Motor neuron (in vitro differentiated cells): ENCODE measurements at regions not wholly inside any gene's neighbourhood (a gene's known extent, or its start where the extent isn't known, plus 50 kb on each side); places are given as distances from the start of the nearest gene placed in this dataset.

ENCODE experiments used
- ATAC-seq, 8 experiments: fragments of 200-7000 bp; cut with Tn5 transposase; replicated peaks in 6 of 8; 2 replicates each; pipeline ENCODE4 v1.8.0; 2021; ENCODE audit warnings: mild to moderate bottlenecking in 8 of 8, moderate library complexity in 8 of 8
- H3K27ac ChIP-seq, 2 donors: fragments of 250-450 bp; sonication (Bioruptor Pico); 2 replicates each; pipeline ENCODE4 v1.9.0; 2021; ENCODE audit warnings: antibody characterized with exemption in 2 of 2, mild to moderate bottlenecking in 2 of 2, moderate library complexity in 1 of 2
- H3K4me1 ChIP-seq, 2 donors: fragments of 250-450 bp; sonication (Bioruptor Pico); replicated peaks in 1 of 2; 2 replicates each; pipeline ENCODE4 v1.6.1; 2021; ENCODE audit warnings: antibody characterized with exemption in 2 of 2, mild to moderate bottlenecking in 2 of 2, moderate library complexity in 1 of 2
- H3K4me3 ChIP-seq, 5 donors: fragments of 250-450 bp; sonication (Bioruptor Pico); 2 replicates each; pipeline ENCODE4 v1.9.0; 2021; ENCODE audit warnings: antibody characterized with exemption in 5 of 5, mild to moderate bottlenecking in 5 of 5, moderate library complexity in 4 of 5
- WGBS, 10 experiments: fragments of 450-650 bp; shearing (Covaris generic); methylation state at CpG; one replicate each; pipeline ENCODE4 v1.0.0; 2022; 5-methylcytosine and 5-hydroxymethylcytosine counted together
- in situ Hi-C, 9 experiments: fragments of 400-800 bp; cut with MboI; loops; one replicate each; pipeline ENCODE4 v1.15.0; 2021; ENCODE audit warnings: low sequenced_read_pairs in 9 of 9, low pct_unique_long_range_greater_than_20kb in 2 of 9; ENCODE audit not compliant: unreplicated experiment in 9 of 9

DNA sequence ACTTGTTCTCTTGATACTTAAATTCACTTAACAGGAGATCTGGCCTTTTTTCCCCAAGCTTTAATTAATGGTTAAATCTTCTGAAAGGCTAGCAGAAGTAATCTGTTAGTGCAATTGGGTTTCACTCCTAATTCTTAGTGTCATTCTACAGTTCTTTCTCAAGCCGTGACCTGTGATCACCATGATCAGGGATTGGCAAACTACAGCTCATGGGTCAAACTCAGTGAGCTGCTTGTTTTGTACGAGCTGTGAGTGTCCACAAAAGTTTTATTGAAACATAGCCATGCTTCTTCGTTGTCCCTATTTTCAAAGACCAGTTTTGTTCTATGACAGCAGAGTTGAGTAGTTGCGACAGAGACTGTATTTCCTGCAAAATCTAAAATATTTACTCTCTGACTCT is 109.4 kb upstream of the KCNJ15 start:
- ATAC-seq: no peak
- in situ Hi-C loops: no loop called here
- H3K4me1 ChIP-seq: no peaks in the 10 kb centered on the region
- no peak overlapping the region for H3K27ac ChIP-seq
- WGBS, 10 experiments: 48 to 90% (median 74%) methylated on average over 1 to 4 of the region's 4 CpGs
- no peak overlapping the region for H3K4me3 ChIP-seq

DNA sequence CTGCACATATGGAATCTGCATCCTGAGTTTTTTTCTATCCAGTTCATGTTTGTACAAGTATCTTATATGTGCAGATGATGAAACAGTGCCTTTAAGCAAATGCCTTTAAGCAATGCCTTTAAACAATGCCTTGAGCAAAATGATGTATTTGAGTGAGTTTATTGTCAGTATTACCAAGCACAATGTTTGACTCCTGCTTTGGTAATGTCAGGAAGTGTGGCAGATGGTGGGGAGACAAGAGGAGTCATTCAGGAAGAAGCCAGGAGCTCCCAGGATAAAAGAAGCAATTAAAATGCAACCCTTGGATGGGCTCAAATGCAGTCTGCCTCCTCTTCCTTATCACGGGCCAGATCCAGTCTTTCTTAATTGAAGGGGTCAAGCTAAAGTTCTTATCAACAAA is 108.7 kb upstream of the KCNJ15 start:
- H3K4me3 ChIP-seq: no peak overlapping the region
- ATAC-seq: peak in 1 of 8 experiments; percentile 31
- WGBS, 10 experiments: 0 to 67% (median 17%) methylated on average over 1 of the region's 1 CpG; no CpG with 5 or more reads in 4 of the 10 experiments
- in situ Hi-C loops: no loop called here
- no peaks in the 10 kb centered on the region for H3K4me1 ChIP-seq
- no peak overlapping the region for H3K27ac ChIP-seq

DNA sequence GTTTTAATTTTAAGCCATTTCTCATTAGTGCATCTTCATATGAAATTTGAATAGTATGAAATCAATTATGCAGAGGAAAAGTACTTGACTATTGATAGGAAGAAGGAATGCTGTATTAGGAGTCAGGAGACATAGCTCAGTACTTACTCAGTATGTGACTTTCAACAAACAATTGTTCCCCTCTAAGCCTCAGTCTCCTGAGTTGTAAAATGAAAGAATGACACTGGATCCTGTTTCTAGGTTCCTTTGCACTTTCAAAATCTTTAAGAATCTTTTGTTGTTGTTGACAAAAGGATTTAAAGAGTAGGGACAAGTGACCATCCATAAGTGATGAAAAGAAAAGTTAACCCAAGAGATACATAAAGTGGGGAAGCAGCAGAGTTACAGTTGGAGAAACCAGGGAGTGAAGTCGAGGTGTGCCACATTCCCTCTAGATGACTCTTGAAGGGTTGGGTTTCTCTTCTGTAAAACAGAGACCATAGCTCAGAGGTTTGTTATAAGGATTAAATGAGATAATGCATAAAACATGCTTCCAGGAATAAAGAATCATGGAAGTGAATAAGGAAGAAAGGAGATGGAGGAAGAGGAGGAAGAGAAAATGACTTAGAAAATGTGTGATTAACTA is 105.7 kb upstream of the KCNJ15 start:
- WGBS, 10 experiments: 0 to 86% (median 57%) methylated on average over 1 of the region's 1 CpG; no CpG with 5 or more reads in 1 of the 10 experiments
- Histone ChIP-seq H3K4me1 (no peaks in the 10 kb centered on the region), H3K27ac (no peak overlapping the region), H3K4me3 (no peak overlapping the region)
- in situ Hi-C loops: loop anchor here in 1 of 9 experiments (25.0 kb wide), 1 partner anchor 211 kb away; no protein-coding TSS in a partner anchor
- no peak for ATAC-seq

DNA sequence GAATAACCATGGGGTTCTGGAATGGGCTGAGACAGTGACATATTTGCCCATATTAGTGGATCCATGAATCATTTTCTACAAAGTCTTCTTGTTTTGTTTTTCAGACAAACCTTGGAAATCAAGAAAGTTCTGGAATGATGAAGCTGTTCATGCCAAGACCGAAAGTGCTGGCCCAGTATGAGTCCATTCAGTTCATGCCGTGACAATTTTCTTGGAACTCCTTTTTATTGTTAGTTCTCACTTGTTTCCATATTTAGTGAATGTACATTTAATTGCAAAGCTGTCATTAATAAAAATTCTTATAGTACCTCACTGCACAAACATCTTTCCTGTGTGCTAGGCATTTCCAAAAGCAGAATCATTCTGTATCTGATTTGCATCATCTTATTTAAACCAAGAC is 100.6 kb upstream of the KCNJ15 start:
- Histone ChIP-seq H3K27ac (no peak overlapping the region), H3K4me1 (no peaks in the 10 kb centered on the region), H3K4me3 (no peak overlapping the region)
- ATAC-seq: no peak
- in situ Hi-C loops: loop anchor here in 1 of 9 experiments (25.0 kb wide), 1 partner anchor 206 kb away; no protein-coding TSS in a partner anchor
- WGBS, 10 experiments: 0 to 86% (median 71%) methylated on average over 1 to 2 of the region's 2 CpGs; no CpG with 5 or more reads in 1 of the 10 experiments

DNA sequence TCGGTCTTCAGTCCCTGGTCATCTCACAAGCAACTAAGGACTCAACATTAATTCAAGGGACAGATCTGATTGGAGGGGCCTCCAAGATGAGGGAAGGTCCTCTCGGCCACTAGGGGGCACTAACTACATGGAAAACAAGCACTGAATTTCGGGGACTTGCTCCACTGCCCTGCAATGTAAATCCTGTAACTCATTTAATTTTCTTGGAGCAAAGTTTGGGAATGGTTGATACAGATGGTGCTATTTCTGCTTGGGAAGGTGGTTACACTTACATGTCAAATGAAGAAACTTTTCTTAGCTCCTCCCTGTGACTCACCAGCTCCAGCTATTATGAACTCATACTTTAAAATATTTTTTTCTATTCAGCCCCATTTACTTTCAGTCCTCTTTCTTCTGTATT is 97.4 kb upstream of the KCNJ15 start:
- Histone ChIP-seq H3K4me3 (no peak overlapping the region), H3K4me1 (no peaks in the 10 kb centered on the region), H3K27ac (no peak overlapping the region)
- 0 to 30% (median 20%) methylated on average over 1 to 3 of the region's 3 CpGs; no CpG with 5 or more reads in 3 of the 10 experiments for WGBS, 10 experiments
- in situ Hi-C loops: loop anchor here in 1 of 9 experiments (25.0 kb wide), 1 partner anchor 203 kb away; no protein-coding TSS in a partner anchor
- peak in 3 of 8 experiments; percentile 91 to 96 (median 94) for ATAC-seq

DNA sequence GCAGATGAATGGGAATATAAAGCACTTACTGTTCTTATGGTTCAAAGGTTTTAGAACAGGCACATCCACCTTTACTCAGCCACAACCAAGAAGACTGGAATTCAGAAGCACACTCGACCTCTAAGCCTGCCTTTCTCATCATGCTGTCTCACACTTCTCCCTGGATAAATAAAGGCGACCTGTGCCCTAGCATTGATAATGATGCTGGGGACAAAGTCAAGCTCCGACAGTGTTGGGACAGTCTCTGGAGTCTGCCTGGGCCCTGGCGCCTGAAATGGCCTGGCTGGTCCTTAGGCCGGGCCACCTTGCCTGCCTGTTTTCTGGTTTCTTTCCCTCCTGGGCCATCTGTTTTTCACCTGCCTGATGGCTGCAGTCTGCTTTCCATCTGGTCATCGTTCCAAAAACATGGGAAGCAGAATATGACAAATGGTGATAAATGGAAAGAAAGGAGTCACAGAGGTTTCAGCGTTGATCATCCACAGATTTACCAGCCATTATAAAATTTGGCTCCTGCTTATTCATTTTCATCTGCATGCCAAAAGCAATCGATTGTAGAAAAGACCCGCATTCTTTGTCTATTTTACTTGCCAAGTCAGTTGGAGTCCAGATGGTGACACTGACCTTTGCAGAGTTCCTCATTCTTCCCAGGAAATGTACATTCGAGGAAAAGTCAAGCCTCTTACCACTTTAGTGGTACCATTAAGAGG is 91.2 kb upstream of the KCNJ15 start:
- Histone ChIP-seq H3K4me1 (peaks cover 10 to 11% of the 10 kb centered on the region in 2 donors), H3K27ac (no peak overlapping the region), H3K4me3 (no peak overlapping the region)
- in situ Hi-C loops: loop anchor here in 3 of 9 experiments (10.0 to 25.0 kb wide), 3 partner anchors 179 to 197 kb away; no protein-coding TSS in a partner anchor
- 7 to 77% (median 60%) methylated on average over 1 to 9 of the region's 10 CpGs; no CpG with 5 or more reads in 1 of the 10 experiments for WGBS, 10 experiments
- peak in 3 of 8 experiments; percentile 19 to 65 (median 48) for ATAC-seq

DNA sequence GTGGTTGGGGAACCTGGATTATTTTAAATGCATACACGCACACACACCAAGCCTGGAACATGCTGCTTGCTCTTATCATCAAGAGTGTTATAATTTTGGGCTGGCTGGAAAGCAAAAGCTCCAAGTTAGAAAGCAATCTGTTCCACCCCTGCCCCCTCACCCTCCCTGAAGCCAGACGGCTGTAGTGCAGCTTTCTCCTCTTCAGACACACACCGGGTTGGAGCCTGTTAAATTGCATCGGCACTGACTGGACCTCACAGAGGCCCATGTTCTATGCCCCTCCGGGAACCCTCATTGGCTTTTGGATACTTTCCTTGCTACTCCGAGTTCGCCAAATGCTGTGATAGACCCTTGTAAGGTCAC is 90.6 kb upstream of the KCNJ15 start:
- WGBS, 10 experiments: 15 to 79% (median 60%) methylated on average over 1 to 7 of the region's 7 CpGs; no CpG with 5 or more reads in 1 of the 10 experiments
- in situ Hi-C loops: loop anchor here in 3 of 9 experiments (10.0 to 25.0 kb wide), 3 partner anchors 179 to 196 kb away; no protein-coding TSS in a partner anchor
- Histone ChIP-seq H3K27ac (no peak overlapping the region), H3K4me3 (no peak overlapping the region), H3K4me1 (peaks cover 10 to 15% of the 10 kb centered on the region in 2 donors)
- ATAC-seq: peak in 1 of 8 experiments; percentile 21

DNA sequence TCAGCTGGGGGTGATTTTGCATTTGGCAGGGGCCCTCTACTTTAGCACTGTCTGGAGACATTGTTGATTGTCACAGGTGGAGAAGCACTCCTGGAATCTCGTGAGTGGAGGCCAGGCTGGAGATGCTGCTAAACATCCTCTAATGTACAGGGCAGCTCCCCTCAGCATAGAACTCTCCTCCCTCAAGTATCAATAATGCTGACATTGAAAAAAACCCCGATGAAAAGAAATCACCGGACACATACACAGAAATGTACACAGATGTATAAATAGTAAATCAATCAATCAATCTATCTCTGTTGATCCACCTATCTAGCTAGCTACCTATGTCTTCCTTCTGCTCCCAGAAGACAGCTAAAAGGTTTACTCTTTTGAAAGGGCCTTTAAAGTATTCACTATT is 89.4 kb upstream of the KCNJ15 start:
- in situ Hi-C loops: loop anchor here in 3 of 9 experiments (10.0 to 25.0 kb wide), 3 partner anchors 177 to 195 kb away; no protein-coding TSS in a partner anchor
- WGBS, 10 experiments: 40 to 100% (median 88%) methylated on average over 1 to 3 of the region's 3 CpGs; no CpG with 5 or more reads in 2 of the 10 experiments

DNA sequence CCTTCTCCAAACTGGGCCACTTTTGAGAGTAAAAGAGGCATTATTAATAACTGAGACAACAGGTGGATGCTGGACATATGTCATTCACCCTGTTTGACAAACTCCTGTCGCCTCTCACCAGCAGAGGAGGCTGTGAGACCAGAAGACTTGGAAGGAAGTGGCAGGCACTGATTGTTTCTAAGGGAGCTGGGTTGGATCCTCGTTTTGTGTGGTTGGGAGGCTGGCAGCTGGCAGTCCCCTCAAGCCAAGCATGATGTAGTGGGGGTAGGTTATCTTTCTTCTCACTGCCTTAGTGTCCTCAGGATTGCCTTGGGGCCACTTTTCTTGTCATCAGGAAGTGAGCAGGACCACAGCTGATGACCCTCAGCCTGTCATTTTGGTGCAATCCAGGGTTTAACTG is 86.5 kb upstream of the KCNJ15 start:
- WGBS, 10 experiments: 0 to 60% (median 33%) methylated on average over 1 of the region's 2 CpGs; no CpG with 5 or more reads in 5 of the 10 experiments

More for the DNA sequence above, 89.4 kb upstream of the KCNJ15 start:
- ATAC-seq: no peak
- H3K4me3 ChIP-seq: no peak overlapping the region
- no peak overlapping the region for H3K27ac ChIP-seq
- H3K4me1 ChIP-seq: peaks cover 20 to 22% of the 10 kb centered on the region in 2 donors

DNA sequence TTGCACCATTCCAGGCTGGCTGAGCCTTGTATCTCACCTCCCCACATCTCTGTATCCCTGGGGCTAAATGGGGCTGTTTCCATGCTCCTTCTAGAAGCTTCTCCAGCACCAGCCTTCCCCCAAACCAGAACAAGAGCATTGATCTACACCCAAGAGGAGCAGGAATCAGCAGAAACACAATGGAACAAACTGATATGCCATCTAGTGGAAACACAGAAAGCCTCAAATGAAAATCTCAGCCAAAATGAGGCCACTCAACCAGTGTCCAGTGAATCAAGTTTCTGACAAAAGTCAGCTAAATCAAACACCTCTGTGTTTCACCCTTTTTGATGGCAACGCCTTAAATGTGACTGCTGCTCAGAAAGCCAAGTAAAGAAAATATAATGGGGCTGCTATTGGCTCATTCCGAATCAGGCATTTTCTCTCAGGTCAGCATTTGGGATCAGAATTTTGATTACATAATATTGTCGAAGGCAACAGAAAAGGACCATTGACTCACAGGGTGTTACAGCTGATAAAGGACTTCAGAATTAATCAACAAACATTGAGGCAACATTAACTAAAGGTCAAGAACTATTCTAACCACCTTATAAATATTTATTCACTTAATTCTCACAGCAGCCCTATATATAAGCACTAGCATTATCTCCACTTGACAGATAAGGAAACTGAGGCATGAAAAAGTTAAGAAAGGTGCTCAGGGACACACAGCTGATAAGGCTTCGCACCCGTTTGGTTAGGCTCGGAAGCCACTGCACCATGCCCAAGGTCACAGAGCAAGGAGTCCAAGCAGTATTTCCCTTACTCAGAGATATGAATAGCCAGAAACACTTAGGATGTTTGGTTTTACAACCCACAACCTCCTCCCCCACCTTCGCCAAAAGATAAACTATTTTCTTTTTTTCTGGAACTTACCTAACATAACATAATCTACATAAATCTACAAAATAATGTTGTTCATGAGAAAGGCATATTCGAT is 85.8 kb upstream of the KCNJ15 start:
- 45 to 85% (median 70%) methylated on average over 1 to 8 of the region's 8 CpGs; no CpG with 5 or more reads in 1 of the 10 experiments for WGBS, 10 experiments
- Histone ChIP-seq H3K4me3 (no peak overlapping the region), H3K27ac (no peak overlapping the region), H3K4me1 (peaks cover 11 to 14% of the 10 kb centered on the region in 2 donors)
- no peak for ATAC-seq
- in situ Hi-C loops: loop anchor here in 1 of 9 experiments (25.0 kb wide), 1 partner anchor 191 kb away; no protein-coding TSS in a partner anchor

More for the DNA sequence above, 86.5 kb upstream of the KCNJ15 start:
- in situ Hi-C loops: loop anchor here in 1 of 9 experiments (25.0 kb wide), 1 partner anchor 192 kb away; no protein-coding TSS in a partner anchor
- Histone ChIP-seq H3K4me3 (no peak overlapping the region), H3K27ac (no peak overlapping the region), H3K4me1 (peaks cover 18 to 21% of the 10 kb centered on the region in 2 donors)
- peak in 3 of 8 experiments; percentile 8 to 56 (median 51) for ATAC-seq

DNA sequence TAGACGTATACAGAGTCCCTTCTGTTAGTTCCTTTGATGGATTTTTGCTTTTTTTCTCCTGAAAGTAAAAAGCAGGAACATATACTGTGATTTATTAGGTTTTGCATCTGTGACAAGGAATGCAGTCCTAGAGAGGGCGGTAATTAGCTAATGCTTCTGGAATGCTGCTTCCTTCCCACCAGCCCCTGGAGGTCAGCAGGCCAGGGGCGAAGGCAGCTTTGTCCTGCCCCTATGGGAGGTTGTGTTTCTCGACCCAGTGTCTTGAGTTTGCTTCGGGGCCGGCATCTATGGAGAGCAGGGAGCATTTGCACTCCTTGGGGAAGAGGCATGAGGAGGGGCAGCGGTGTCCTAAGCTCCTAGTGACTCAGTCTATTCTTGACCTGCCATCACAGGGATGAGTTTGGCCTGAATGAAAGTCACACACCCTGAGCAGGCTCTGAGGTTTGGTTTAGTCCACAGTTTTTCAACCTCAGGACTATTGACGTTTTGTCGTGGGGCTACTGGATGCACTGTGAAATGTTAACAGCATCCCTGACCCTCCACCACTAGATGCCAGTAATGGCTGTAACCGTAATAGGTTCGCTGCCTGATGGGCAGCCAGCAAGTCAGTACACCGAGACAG is 85.0 kb upstream of the KCNJ15 start:
- no peak overlapping the region for H3K27ac ChIP-seq
- no peak overlapping the region for H3K4me3 ChIP-seq
- ATAC-seq: peak; percentile 41 to 84 (median 70)
- WGBS, 10 experiments: 27 to 76% (median 47%) methylated on average over 2 to 10 of the region's 12 CpGs
- H3K4me1 ChIP-seq: peaks cover 10 to 11% of the 10 kb centered on the region in 2 donors
- in situ Hi-C loops: loop anchor here in 1 of 9 experiments (25.0 kb wide), 1 partner anchor 190 kb away; no protein-coding TSS in a partner anchor
